Lung (tissue), 11 donors: ENCODE measurements at regions not wholly inside any gene's neighbourhood (a gene's known extent, or its start where the extent isn't known, plus 50 kb on each side); places are given as distances from the start of the nearest gene placed in this dataset.

ENCODE experiments used
- ATAC-seq: fragments of 200-7000 bp; cut with Tn5 transposase; one replicate; pipeline ENCODE4 v1.9.1; 2020; ENCODE audit warnings: moderate number of reproducible peaks; ENCODE audit not compliant: insufficient read depth, low FRiP score
- DNase-seq, 3 donors: peaks; one replicate each; pipeline ENCODE4 v3.0.0-alpha.2; 2013 to 2017
- H3K27ac ChIP-seq, 2 donors: one replicate each; pipeline ENCODE4 v1.5.1; 2013; ENCODE audit warnings: mild to moderate bottlenecking in 2 of 2, moderate library complexity in 2 of 2, control low read depth in 1 of 2, inconsistent platforms in 1 of 2, low read depth in 1 of 2, low read length in 1 of 2
- H3K27me3 ChIP-seq, 3 donors: one replicate each; pipeline ENCODE4 v1.5.1; 2013; ENCODE audit warnings: low read length in 2 of 3; ENCODE audit not compliant: control insufficient read depth in 3 of 3, insufficient read depth in 3 of 3
- H3K36me3 ChIP-seq, 4 donors: one replicate each; pipeline ENCODE4 v1.5.1; 2013; ENCODE audit warnings: low read length in 4 of 4, mild to moderate bottlenecking in 1 of 4, moderate library complexity in 1 of 4; ENCODE audit not compliant: control insufficient read depth in 4 of 4, insufficient read depth in 4 of 4
- H3K4me1 ChIP-seq, 5 donors: one replicate each; pipeline ENCODE4 v1.5.1; 2013; ENCODE audit warnings: low read length in 5 of 5, mild to moderate bottlenecking in 2 of 5, moderate library complexity in 1 of 5; ENCODE audit not compliant: control insufficient read depth in 5 of 5, insufficient read depth in 5 of 5
- H3K4me3 ChIP-seq: one replicate; pipeline ENCODE4 v1.5.1; 2013; ENCODE audit warnings: mild to moderate bottlenecking, control low read depth, moderate library complexity
- H3K9ac ChIP-seq, 2 donors: one replicate each; pipeline ENCODE4 v1.5.1; 2013; ENCODE audit warnings: low read length in 2 of 2, control low read depth in 1 of 2; ENCODE audit not compliant: insufficient read depth in 1 of 2
- H3K9me3 ChIP-seq, 4 donors: one replicate each; pipeline ENCODE4 v1.5.1; 2013; ENCODE audit warnings: low read length in 3 of 4, mild to moderate bottlenecking in 1 of 4, moderate library complexity in 1 of 4; ENCODE audit not compliant: control insufficient read depth in 4 of 4, insufficient read depth in 3 of 4
- CTCF ChIP-seq: IDR thresholded peaks from 2 replicates; pipeline ENCODE4 v1.5.1; 2012; ENCODE audit warnings: mild to moderate bottlenecking; ENCODE audit errors: control extremely low read depth, extremely low read depth
- WGBS, 2 donors: extraction: QIAGEN DNeasy Blood & Tissue Kit; methylation state at CpG; one replicate each; pipeline ENCODE4 v1.1.7; 2013; 5-methylcytosine and 5-hydroxymethylcytosine counted together
- donor health status: control.
- donor health status: control.
- donor health status: Bipolar disorder and iron deficiency.
- donor health status: healthy.
- donor health status: DM: yes; HTN: yes; CAD: no.

GRCh38 chr22:22144858-22145257, 99.7 kb upstream of the VPREB1 start:
- WGBS, 2 donors = 44 to 91% methylated on average over 1 of the region's 1 CpG
- Histone ChIP-seq H3K9ac (no peak overlapping the region), H3K4me3 (no peak overlapping the region), H3K27me3 (peaks cover 0 to 36% (median 0%) of the 10 kb centered on the region in 3 donors), H3K36me3 (no peaks in the 10 kb centered on the region), H3K4me1 (no peaks in the 10 kb centered on the region), H3K27ac (no peak overlapping the region), H3K9me3 (no peaks in the 10 kb centered on the region)
- ATAC-seq (no peak), DNase-seq (no peak)
- no peak for TF ChIP-seq CTCF

- no peak overlapping the region for H3K4me3 ChIP-seq
- H3K36me3 ChIP-seq = no peaks in the 10 kb centered on the region
- ATAC-seq = no peak
- no peak overlapping the region for H3K9ac ChIP-seq
- H3K4me1 ChIP-seq = no peaks in the 10 kb centered on the region
- peaks cover 0 to 30% (median 0%) of the 10 kb centered on the region in 3 donors for H3K27me3 ChIP-seq
- WGBS, 2 donors = 69 to 74% methylated on average over 6 of the region's 6 CpGs
- TF ChIP-seq CTCF = no peak
- H3K27ac ChIP-seq = no peak overlapping the region
- H3K9me3 ChIP-seq = no peaks in the 10 kb centered on the region
- DNase-seq = no peak
These were observed 101.1 kb upstream of the VPREB1 start for GRCh38 chr22:22143448-22143847.

- Histone ChIP-seq H3K4me3 (no peak overlapping the region), H3K27me3 (peaks cover 0 to 24% (median 0%) of the 10 kb centered on the region in 3 donors), H3K4me1 (no peaks in the 10 kb centered on the region), H3K36me3 (no peaks in the 10 kb centered on the region), H3K9ac (no peak overlapping the region), H3K27ac (no peak overlapping the region), H3K9me3 (no peaks in the 10 kb centered on the region)
- DNase-seq (no peak), ATAC-seq (no peak)
- TF ChIP-seq CTCF = no peak
- WGBS, 2 donors = 56 to 63% methylated on average over 5 of the region's 5 CpGs
These were observed 101.9 kb upstream of the VPREB1 start for GRCh38 chr22:22142661-22143060.
